NCI-H748 (cell line): ENCODE measurements at regions not wholly inside any gene's neighbourhood (a gene's known extent, or its start where the extent isn't known, plus 50 kb on each side); places are given as distances from the start of the nearest gene placed in this dataset.
"Not testable (repeated sequence)": the region's sequence is repeated elsewhere in the genome, so short reads cannot be mapped to it uniquely, and the experiment has no call there.

Experiments
- DNase-seq: peaks from one replicate; lab custom pipeline; 2025; ENCODE audit not compliant: unreplicated experiment; lab: John Stamatoyannopoulos, UW

GRCh38 chr5:67817652-67818051, 397.9 kb upstream of the PIK3R1 start:
- DNase-seq: peak; percentile 84

DNA sequence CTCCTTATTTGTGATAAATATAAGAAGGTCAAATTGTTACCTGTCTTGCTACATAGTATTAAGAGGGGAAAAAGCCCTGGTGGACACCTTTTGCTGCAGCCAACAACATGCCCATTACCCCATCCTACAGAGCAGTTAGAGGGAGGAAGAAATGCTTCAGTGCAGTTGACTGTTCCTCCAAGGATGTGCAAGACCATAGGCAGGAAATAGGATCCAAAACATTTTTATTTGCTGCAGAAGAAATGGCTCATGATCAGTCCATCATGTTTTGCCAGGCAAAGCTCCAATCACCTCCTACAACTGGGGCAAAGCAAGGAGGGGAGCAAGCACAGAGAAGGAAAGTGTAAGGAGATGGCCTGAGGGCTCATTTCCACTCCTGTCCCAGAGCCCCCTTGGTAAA, 399.1 kb upstream of the PIK3R1 start:
- no peak for DNase-seq

DNA sequence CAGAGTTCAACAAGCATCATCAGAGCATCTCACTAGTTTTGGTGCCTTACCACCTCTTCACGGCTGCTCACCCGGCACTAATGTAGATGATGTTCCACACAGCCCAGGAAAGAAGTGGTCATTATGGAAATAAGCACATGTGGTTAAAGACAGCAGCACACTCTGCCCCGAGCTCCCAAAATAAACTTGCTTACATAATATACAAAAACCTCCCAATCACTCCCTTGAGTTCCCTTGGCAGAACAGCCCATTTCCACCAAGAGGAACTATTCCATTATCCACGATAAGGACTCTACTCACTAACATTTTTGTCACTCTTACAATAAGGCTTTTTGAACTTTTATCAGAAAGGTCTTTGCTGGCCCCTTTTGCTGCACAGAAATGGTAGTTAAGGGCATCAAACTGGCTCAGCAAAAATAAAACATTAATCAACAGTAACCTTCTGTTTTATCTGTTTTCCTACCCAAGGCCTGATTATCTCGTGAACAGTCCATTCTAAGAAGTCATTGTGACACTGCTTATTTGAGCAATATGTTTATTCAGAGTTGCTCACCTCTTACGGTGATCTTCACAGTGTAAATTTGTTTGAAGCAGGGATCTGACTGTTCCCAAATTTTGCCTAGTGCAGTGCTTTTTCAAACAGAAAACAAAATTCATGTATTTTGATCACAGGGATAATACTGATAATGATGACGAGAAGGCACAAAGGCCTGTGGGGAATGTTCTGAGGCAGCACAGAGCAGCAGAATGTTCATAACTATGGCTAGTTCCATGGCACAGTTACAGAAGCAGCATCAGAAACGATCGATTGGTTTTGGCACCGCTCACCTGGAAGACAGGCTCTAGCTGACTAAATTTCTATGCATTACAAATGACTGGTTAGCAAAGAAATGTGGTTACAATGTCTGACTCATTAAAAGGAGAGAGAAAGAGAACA, 399.8 kb upstream of the PIK3R1 start:
- DNase-seq: no peak

- DNase-seq: no peak
These were observed 400.8 kb upstream of the PIK3R1 start for GRCh38 chr5:67814569-67815311.

DNA sequence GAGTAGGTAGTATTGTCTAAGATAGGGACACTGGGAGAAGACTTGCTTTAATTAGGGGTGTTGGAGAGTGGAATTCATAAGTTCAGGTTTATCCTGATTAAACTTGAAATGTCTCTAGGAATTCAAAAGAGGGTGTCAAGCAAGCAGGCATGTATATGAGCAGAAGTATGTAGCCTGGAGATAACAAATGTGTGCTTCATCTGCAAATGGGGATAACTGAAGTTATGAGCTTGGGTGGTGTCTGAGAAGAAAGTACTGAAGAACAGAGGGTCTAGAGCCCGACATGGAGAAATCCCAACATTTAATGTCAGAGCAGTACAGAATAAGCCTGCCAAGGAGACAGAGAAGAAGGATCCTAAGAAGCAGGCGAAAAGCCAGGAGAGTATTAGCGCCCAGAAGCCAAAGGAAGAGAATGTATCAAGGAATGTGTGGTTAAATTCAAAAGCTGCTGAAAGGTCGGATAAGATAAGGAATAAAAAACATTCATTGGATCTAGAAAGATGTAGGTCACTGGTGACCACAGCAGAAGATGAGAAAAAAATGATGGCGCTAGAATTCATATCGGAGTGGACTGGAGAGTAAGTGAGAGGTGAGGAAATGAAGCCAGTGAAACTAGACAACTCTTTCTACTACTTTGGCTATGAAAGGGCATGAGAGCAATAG, 401.5 kb upstream of the PIK3R1 start:
- DNase-seq: no peak

- peak; percentile 23 for DNase-seq
These were observed 406.0 kb upstream of the PIK3R1 start for GRCh38 chr5:67809589-67809988.

DNA sequence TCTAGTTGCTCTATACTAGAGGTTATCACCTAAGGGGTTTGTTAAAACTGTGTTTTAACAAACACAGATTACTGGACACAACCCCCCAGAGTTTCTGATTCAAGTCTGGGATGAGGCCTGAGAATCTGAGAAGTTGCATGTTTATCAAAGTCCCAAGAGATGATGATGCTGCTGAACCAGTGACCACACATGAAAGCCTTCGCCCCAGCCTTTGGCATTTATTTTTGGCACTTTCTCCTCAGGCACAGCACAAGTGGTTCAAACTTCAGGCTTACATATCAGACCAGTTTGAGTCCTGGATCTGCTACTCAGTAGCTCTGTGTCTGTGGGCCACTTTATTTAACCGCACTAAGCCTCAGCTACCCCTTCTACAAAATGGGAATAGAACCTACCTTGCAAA, 407.2 kb upstream of the PIK3R1 start:
- no peak for DNase-seq

DNA sequence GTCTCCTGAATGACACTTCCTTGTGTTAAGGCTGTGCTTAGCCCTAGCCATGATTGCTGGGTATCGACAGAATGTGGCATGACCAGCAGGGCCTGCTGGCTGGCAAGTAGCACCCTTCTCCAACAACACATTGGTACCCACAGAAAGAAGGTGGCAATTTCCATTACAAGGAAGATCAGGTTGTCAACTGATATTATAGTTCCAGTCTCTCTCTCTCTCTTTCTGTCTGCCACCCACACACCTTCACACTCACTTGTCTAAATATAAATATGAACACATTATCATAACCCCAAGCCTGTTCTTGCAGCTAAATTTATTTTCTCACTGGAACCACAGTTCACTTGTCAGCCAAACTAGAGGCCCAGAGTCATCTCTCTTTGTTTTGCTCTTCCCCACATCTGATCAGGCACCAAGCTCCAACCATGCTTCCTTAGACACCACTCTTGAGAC, 408.1 kb upstream of the PIK3R1 start:
- DNase-seq: no peak

DNA sequence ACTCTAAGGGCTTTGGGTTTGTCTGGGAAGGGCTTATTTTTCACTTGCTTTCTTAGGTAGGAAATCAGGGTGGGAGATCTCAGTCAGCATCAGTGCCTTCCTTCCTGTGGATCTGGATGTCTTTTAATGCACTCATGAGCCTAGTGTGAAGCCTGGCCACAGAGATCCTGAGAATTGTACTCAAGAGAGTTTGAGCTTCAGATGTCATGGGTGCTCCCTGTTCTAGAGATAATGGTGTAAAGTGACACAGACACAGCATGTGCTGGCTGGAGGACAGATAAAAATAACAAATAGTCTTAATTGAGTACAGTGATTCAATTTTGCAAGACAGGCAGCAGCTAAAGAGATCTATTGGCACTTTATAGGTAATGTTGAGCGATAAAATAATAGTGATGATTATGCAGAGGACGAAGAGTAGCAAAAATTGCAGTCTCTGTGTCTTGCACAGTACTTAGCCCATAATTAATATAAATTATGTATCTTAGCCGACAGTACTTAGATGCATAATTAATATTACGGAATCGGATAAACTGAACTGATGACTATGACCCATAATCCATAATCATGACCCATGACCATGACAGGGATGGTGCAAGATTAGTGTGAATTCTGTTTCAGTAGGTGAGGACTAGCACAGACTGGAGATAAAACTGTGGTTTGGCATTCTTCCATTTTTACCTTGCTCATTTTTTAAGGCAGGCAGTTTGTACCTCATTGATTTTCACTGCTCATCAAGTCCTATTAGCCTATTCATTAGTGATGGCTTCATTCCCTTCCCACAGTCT, 408.7 kb upstream of the PIK3R1 start:
- DNase-seq: no peak

DNA sequence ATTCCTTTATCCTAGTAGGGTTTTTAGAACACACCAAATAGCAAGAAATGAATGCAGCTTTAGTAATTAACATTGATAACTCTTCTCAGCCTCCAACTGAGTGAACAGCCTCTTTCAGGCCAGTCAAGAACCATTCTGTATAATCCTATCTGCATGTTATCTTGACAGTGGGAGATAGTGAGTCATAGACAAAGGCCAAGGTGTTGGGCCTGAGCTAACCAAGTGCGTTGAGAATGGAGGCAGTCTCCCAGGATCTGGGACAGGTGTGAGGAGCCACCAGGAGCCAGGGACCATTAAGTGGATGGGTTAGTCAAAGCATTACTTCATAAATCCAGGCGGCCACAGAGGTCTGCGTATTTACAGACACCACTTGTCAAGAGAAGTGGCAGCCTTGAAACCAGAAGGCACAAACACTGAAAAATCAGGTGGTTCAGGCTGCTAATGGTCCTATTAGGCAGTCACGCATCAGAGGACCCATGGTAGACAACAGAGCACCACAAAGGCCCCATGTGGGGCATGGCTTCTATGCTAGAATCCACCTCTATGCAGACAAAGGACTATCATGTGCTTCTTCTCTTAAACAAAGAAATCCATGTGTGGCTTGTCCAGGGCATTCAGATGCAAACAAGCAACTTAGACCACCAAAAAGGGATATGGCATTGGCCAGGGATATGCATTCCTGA, 409.7 kb upstream of the PIK3R1 start:
- peak; percentile 81 for DNase-seq

DNA sequence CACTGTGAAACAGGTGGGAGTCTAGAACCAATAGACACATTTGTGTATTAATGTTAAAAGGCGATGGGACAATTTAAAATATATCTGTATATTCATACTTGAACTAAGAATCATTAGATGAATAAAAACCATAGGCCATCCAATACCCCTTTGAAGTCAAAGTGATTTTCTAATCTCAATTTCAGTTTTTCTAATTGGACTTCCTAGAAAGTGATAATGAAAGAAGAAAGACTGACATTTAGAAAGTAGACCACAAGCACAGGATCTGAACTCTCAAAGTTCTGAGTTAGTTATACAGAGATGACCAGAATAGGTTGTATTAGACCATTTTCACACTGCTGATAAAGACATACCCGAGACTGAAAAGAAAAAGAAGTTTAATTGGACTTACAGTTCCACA, 412.8 kb upstream of the PIK3R1 start:
- no peak for DNase-seq

DNA sequence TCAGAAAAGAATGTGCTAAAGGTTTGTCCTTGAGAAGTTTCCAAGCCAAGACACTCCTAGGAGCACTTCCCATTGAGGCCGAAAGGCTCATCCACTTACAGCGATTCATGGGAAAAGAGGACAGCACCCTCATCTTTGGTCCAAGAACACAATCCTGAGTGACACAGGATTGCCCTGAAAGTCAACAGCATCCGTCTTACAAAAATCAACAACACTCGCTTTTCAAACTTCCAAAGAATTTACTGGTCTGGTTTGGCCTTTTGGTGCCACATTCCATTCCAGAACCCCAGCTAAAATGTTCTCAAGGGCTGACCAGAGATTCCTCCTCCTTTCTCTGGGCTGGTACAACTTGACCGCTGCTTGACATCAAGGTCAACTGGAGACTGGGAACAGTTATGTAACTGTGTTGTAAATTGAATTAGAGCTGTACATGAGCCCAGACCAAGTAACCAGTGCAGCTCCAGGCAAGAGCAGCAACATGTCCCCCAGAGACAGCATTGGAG, 415.8 kb upstream of the PIK3R1 start:
- DNase-seq: no peak

DNA sequence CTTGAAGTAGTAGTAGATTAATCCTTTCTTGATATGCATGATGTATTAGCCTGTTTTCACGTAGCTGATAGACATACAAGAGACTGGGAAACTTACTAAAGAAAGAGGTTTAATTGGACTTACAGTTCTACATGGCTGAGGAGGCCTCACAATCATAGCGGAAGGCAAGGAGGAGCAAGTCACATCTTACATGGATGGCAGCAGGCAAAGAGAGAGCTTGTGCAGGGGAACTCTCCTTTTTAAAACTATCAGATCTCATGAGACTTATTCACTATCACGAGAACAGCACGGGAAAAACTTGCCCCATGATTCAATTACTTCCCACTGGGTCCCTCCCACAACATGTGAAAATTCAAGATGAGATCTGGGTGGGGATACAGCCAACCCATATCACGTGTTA, 417.1 kb upstream of the PIK3R1 start:
- not testable (repeated sequence) for DNase-seq

- no peak for DNase-seq
These were observed 419.6 kb upstream of the PIK3R1 start for GRCh38 chr5:67795781-67796477.

DNA sequence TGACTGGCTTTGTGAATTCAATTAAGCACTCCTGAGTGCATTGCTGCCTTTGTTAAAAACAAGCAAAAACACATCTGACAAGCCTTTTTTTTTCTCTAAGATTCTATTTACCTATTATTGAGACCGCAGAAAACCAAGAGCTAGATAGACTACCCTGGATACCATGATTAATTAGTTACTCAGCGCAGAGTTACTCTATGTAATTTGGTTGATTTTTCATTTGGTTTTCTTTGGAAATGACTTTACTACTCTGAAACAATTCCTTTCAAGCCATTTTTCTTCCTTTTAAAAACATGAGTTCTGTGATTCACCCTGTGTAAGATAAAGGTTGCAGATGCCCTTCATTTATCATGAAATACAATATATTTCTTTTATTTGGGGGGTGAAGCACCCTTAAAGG, 421.6 kb upstream of the PIK3R1 start:
- peak; percentile 10 for DNase-seq

DNA sequence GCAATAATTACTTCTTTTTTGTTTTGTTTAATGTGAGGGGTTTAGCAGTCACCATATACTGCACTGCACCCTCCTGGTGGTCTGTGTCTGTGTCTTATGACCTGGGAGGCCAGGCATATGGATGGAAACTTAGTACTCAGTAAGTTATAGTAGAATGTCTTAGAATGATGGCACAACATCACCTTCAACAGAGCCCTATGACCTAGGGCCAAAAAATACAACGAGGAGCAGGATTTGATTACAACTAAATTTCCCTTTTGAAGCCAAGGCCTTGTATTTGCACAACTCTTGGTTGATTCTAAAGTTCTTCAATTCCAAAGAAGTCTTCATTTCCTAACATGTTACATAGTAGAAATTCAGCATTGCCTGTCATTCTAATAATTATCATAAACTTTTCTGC, 422.1 kb upstream of the PIK3R1 start:
- peak; percentile 51 for DNase-seq

DNA sequence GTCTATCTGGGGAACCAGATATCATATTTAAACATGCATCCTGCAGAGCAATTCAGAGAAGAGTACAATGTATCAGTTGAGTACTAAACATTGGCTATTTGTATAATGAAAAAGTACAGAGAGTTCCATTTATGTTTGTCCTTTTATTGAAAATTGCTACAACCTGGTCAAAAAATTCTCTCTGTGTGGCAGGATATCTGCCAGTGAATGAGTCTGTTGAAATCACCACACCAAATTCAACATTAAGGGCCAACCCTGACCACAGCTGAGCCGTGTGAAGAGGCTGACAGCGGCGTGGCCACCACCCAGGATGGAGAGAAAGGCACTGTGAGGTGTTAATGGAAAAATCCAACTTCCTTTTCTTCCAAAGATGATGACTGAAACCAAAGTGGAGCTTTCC, 422.7 kb upstream of the PIK3R1 start:
- DNase-seq: peak; percentile 69

DNA sequence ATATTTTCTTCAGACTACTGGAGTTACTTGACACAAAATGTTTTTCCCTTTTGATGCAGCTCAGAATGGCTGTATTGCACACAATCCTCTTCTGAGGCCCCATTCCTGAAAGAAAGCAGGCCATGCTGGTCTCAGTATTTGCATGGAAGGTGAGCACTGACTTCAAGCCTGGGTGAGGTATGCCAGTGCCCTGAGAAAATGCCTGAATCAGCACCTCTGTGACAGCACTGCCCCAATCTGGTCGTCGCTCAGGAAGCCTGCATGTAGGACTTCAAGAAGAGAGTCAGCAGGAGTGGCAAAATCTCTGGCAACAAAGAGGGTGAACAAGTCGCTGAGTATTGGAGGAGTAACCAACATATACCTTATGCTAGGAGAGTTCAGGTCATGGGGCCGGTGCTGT, 425.2 kb upstream of the PIK3R1 start:
- DNase-seq: no peak

DNA sequence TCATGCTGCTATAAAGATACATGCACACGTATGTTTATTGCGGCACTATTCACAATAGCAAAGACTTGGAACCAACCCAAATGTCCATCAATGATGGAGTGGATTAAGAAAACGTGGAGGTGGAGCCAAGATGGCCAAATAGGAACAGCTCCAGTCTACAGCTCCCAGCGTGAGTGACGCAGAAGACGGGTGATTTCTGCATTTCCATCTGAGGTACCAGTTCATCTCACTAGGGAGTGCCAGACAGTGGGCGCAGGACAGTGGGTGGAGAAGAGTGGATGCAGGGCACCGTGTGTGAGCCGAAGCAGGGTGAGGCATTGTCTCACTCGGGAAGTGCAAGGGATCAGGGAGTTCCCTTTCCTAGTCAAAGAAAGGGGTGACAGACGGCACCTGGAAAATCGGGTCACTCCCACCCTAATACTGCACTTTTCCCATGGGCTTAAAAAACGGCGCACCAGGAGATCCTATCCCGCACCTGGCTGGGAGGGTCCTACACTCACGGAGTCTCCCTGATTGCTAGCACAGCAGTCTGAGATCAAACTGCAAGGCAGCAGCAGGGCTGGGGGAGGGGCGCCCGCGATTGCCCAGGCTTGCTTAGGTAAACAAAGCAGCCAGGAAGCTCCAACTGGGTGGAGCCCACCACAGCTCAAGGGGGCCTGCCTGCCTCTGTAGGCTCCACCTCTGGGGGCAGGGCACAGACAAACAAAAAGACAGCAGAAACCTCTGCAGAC, 435.5 kb upstream of the PIK3R1 start:
- DNase-seq: peak; percentile 90
